ENCODE measurements at regions not wholly inside any gene's neighbourhood (a gene's known extent, or its start where the extent isn't known, plus 50 kb on each side); places are given as distances from the start of the nearest gene placed in this dataset.

GRCh38 chr4:18572481-18572880 is 550.9 kb upstream of the LCORL start:
- TF ChIP-seq CTCF (conservative IDR thresholded peaks at IDR 0.05; ENCODE audit: low read depth, low read length) (no peak), EZH2 (IDR thresholded peaks at IDR 0.05; ENCODE audit: borderline replicate concordance, low read depth, low read length, poor library complexity, severe bottlenecking) (no peak)
